GM18511 (cell line): ENCODE measurements at regions not wholly inside any gene's neighbourhood (a gene's known extent, or its start where the extent isn't known, plus 50 kb on each side); places are given as distances from the start of the nearest gene placed in this dataset.

ENCODE experiments used
- ATAC-seq: cut with Tn5 transposase; IDR thresholded peaks from one replicate; pipeline ENCODE4 v1.9.1; 2021; ENCODE audit warnings: mild to moderate bottlenecking, moderate library complexity; ENCODE audit not compliant: unreplicated experiment

- no peak for ATAC-seq
Measured at GRCh38 chr12:43099691-43100163, 452.3 kb downstream of the ADAMTS20 start.

GRCh38 chr12:43098766-43099550 lies 453.0 kb downstream of the ADAMTS20 start:
- ATAC-seq = no peak

GRCh38 chr12:43098071-43098470 lies 453.9 kb downstream of the ADAMTS20 start:
- ATAC-seq = no peak

- ATAC-seq = no peak
Measured at GRCh38 chr12:43097471-43097870, 454.5 kb downstream of the ADAMTS20 start.

- ATAC-seq = no peak
Measured at GRCh38 chr12:43095669-43096280, 456.2 kb downstream of the ADAMTS20 start.

- no peak for ATAC-seq
Measured at GRCh38 chr12:43094886-43095575, 457.0 kb downstream of the ADAMTS20 start.

- ATAC-seq = no peak
Measured at GRCh38 chr12:43090981-43091380, 461.0 kb downstream of the ADAMTS20 start.

GRCh38 chr12:43087195-43088091 lies 464.6 kb downstream of the ADAMTS20 start:
- ATAC-seq = no peak

- ATAC-seq = no peak
Measured at GRCh38 chr12:43079476-43079875, 472.5 kb downstream of the ADAMTS20 start.

GRCh38 chr12:43078976-43079375 lies 473.0 kb downstream of the ADAMTS20 start:
- no peak for ATAC-seq

- ATAC-seq = no peak
Measured at GRCh38 chr12:43072431-43072830, 479.6 kb downstream of the ADAMTS20 start.

- peak; percentile 58 for ATAC-seq
Measured at GRCh38 chr12:43069768-43070221, 480.2 kb upstream of the PRICKLE1 start.

GRCh38 chr12:43066471-43066870 lies 476.9 kb upstream of the PRICKLE1 start:
- ATAC-seq = no peak

GRCh38 chr12:43063650-43064049 lies 474.1 kb upstream of the PRICKLE1 start:
- no peak for ATAC-seq

- ATAC-seq = no peak
Measured at GRCh38 chr12:43062201-43062895, 472.8 kb upstream of the PRICKLE1 start.

- ATAC-seq = no peak
Measured at GRCh38 chr12:43060742-43061141, 471.2 kb upstream of the PRICKLE1 start.

GRCh38 chr12:43058616-43059015 lies 469.1 kb upstream of the PRICKLE1 start:
- ATAC-seq = no peak

GRCh38 chr12:43057566-43057965 lies 468.0 kb upstream of the PRICKLE1 start:
- no peak for ATAC-seq

- no peak for ATAC-seq
Measured at GRCh38 chr12:43054085-43054484, 464.5 kb upstream of the PRICKLE1 start.

- ATAC-seq = no peak
Measured at GRCh38 chr12:43052441-43052840, 462.9 kb upstream of the PRICKLE1 start.
